ENCODE measurements at regions not wholly inside any gene's neighbourhood (a gene's known extent, or its start where the extent isn't known, plus 50 kb on each side); places are given as distances from the start of the nearest gene placed in this dataset.
A peak's percentile ranks its signal among the peaks of the same experiment; 100 is the strongest.
"Not testable (repeated sequence)": the region's sequence is repeated elsewhere in the genome, so short reads cannot be mapped to it uniquely, and the experiment has no call there.

GRCh38 chr12:8396225-8397071, 59.3 kb upstream of the CLEC6A start:
- Histone ChIP-seq H3K4me3 (peak overlapping the region; percentile 15 to 47), H3K27me3 (peaks cover 17% of the 10 kb centered on the region)
- no CpG with 5 or more reads among the region's 79 CpGs for WGBS, 2 donors (ENCODE audit: low coverage in 1 of 2)
- not testable (repeated sequence) for H3K27ac ChIP-seq, H3K4me1 ChIP-seq, H3K9me3 ChIP-seq, H3K36me3 ChIP-seq
- TF ChIP-seq CTCF (IDR thresholded peaks at IDR 0.05), result peak in 2 of 4 experiments; percentile 24 to 77
- peak; percentile 96 for ATAC-seq

GRCh38 chr12:8397378-8397777, 58.4 kb upstream of the CLEC6A start:
- WGBS, 2 donors (ENCODE audit: low coverage in 1 of 2), result 65 to 73% methylated on average over 3 to 7 of the region's 7 CpGs
- not testable (repeated sequence) for H3K4me1 ChIP-seq, H3K9me3 ChIP-seq, H3K4me3 ChIP-seq, ATAC-seq, H3K27ac ChIP-seq, H3K36me3 ChIP-seq
- H3K27me3 ChIP-seq, result peaks cover 14% of the 10 kb centered on the region

- not testable (repeated sequence) for H3K9me3 ChIP-seq, H3K36me3 ChIP-seq, H3K27ac ChIP-seq, H3K27me3 ChIP-seq, H3K4me1 ChIP-seq, H3K4me3 ChIP-seq, ATAC-seq
- 38 to 41% methylated on average over 3 to 8 of the region's 13 CpGs for WGBS, 2 donors (ENCODE audit: low coverage in 1 of 2)
Observed at GRCh38 chr12:8399496-8400034, 56.2 kb upstream of the CLEC6A start.

GRCh38 chr12:8403834-8404233, 51.9 kb upstream of the CLEC6A start:
- H3K9me3 ChIP-seq, H3K36me3 ChIP-seq, ATAC-seq, H3K27ac ChIP-seq, H3K4me3 ChIP-seq, H3K27me3 ChIP-seq, H3K4me1 ChIP-seq: not testable (repeated sequence)
- WGBS, 2 donors (ENCODE audit: low coverage in 1 of 2), result 85 to 100% methylated on average over 2 of the region's 6 CpGs

- no CpG with 5 or more reads among the region's 26 CpGs for WGBS, 2 donors (ENCODE audit: low coverage in 1 of 2)
- not testable (repeated sequence) for ATAC-seq, H3K36me3 ChIP-seq, H3K4me3 ChIP-seq, H3K27me3 ChIP-seq, H3K9me3 ChIP-seq, H3K27ac ChIP-seq, H3K4me1 ChIP-seq
Observed at GRCh38 chr12:8404341-8404740, 51.4 kb upstream of the CLEC6A start.

Small RNA genes in the stretch of these regions (small RNA-seq; reads per million reads assigned to genes)
- 0 reads per million in 4 donors for gene AC092745.3
